ENCODE measurements at regions not wholly inside any gene's neighbourhood (a gene's known extent, or its start where the extent isn't known, plus 50 kb on each side); places are given as distances from the start of the nearest gene placed in this dataset.

- DNase-seq (no peak), ATAC-seq (no peak)
- Histone ChIP-seq H3K27me3 (ENCODE audit: insufficient read depth in 3 of 3, low read length in 2 of 3) (no peaks in the 10 kb centered on the region), H3K9me3 (no peaks in the 10 kb centered on the region), H3K4me1 (no peaks in the 10 kb centered on the region), H3K27ac (no peak overlapping the region), H3K4me3 (no peak overlapping the region), H3K36me3 (ENCODE audit: insufficient read depth in 1 of 2, low read depth in 1 of 2) (no peaks in the 10 kb centered on the region)
- TF ChIP-seq CTCF (IDR thresholded peaks at IDR 0.05), result no peak
- intact Hi-C loops (cut with DNase I), result no loop called here
- 83 to 91% (median 86%) methylated on average over 4 of the region's 4 CpGs for WGBS, 3 donors
Observed at GRCh38 chr4:159410076-159410777, 307.3 kb downstream of the RAPGEF2 start.

- intact Hi-C loops (cut with DNase I), result no loop called here
Observed at GRCh38 chr4:159410891-159411290, 308.0 kb downstream of the RAPGEF2 start.

GRCh38 chr4:159413306-159413943 is 310.5 kb downstream of the RAPGEF2 start:
- intact Hi-C loops (cut with DNase I), result no loop called here
- Histone ChIP-seq H3K4me1 (no peaks in the 10 kb centered on the region), H3K27me3 (ENCODE audit: insufficient read depth in 3 of 3, low read length in 2 of 3) (no peaks in the 10 kb centered on the region), H3K27ac (no peak overlapping the region), H3K4me3 (no peak overlapping the region), H3K9me3 (peaks cover 6% of the 10 kb centered on the region), H3K36me3 (ENCODE audit: insufficient read depth in 1 of 2, low read depth in 1 of 2) (no peaks in the 10 kb centered on the region)
- WGBS, 3 donors, result 27 to 37% (median 34%) methylated on average over 6 of the region's 6 CpGs
- peak in 1 of 2 donors; percentile 64 for DNase-seq
- ATAC-seq, result no peak
- no peak for TF ChIP-seq CTCF (IDR thresholded peaks at IDR 0.05)

More at GRCh38 chr4:159410891-159411290, 308.0 kb downstream of the RAPGEF2 start:
- H3K36me3 ChIP-seq (ENCODE audit: insufficient read depth in 1 of 2, low read depth in 1 of 2), result no peaks in the 10 kb centered on the region
- H3K27ac ChIP-seq, result no peak overlapping the region
- H3K9me3 ChIP-seq, result no peaks in the 10 kb centered on the region
- no peak overlapping the region for H3K4me3 ChIP-seq
- no peak for TF ChIP-seq CTCF (IDR thresholded peaks at IDR 0.05)
- DNase-seq, result no peak
- 85 to 94% (median 94%) methylated on average over 5 of the region's 5 CpGs for WGBS, 3 donors
- no peaks in the 10 kb centered on the region for H3K4me1 ChIP-seq
- no peak for ATAC-seq
- no peaks in the 10 kb centered on the region for H3K27me3 ChIP-seq (ENCODE audit: insufficient read depth in 3 of 3, low read length in 2 of 3)

- 72 to 78% (median 74%) methylated on average over 4 of the region's 4 CpGs for WGBS, 3 donors
- no peak for TF ChIP-seq CTCF (IDR thresholded peaks at IDR 0.05)
- ATAC-seq, result no peak
- intact Hi-C loops (cut with DNase I), result no loop called here
- Histone ChIP-seq H3K4me1 (no peaks in the 10 kb centered on the region), H3K4me3 (no peak overlapping the region), H3K36me3 (ENCODE audit: insufficient read depth in 1 of 2, low read depth in 1 of 2) (no peaks in the 10 kb centered on the region), H3K27me3 (ENCODE audit: insufficient read depth in 3 of 3, low read length in 2 of 3) (no peaks in the 10 kb centered on the region), H3K9me3 (peaks cover 9% of the 10 kb centered on the region), H3K27ac (no peak overlapping the region)
- no peak for DNase-seq
Observed at GRCh38 chr4:159414305-159414704, 311.4 kb downstream of the RAPGEF2 start.
